Heart left ventricle (tissue), 16 donors: ENCODE measurements at regions not wholly inside any gene's neighbourhood (a gene's known extent, or its start where the extent isn't known, plus 50 kb on each side); places are given as distances from the start of the nearest gene placed in this dataset.
A peak's percentile ranks its signal among the peaks of the same experiment; 100 is the strongest.

ENCODE experiments used
- ATAC-seq, 4 donors: fragments of 200-7000 bp; cut with Tn5 transposase; one replicate each; pipeline ENCODE4 v1.9.1; 2020 to 2022; ENCODE audit warnings: moderate library complexity in 4 of 4, mild to moderate bottlenecking in 3 of 4, moderate number of reproducible peaks in 1 of 4
- DNase-seq, 5 donors: peaks; one replicate each; pipeline ENCODE4 v3.0.0-alpha.2; 2020
- H3K27ac ChIP-seq, 12 donors: fragments of 200-600 bp; sonication (generic) in 4 of 12; one replicate each; pipeline versions ENCODE4 v1.5.0 to v1.8.0; 2016 to 2022; ENCODE audit warnings: mild to moderate bottlenecking in 2 of 12
- H3K27me3 ChIP-seq, 9 donors: fragments of 200-600 bp; sonication (generic) in 2 of 9; one replicate each; pipeline versions ENCODE4 v1.5.1 to v1.8.0; 2016 to 2022; ENCODE audit warnings: mild to moderate bottlenecking in 3 of 9
- H3K36me3 ChIP-seq, 9 donors: fragments of 200-600 bp; sonication (generic) in 2 of 9; one replicate each; pipeline versions ENCODE4 v1.5.0 to v1.8.0; 2018 to 2022; ENCODE audit warnings: mild to moderate bottlenecking in 2 of 9
- H3K4me1 ChIP-seq, 12 donors: fragments of 200-600 bp; sonication (generic) in 4 of 12; one replicate each; pipeline versions ENCODE4 v1.5.0 to v1.8.0; 2016 to 2022; ENCODE audit warnings: mild to moderate bottlenecking in 3 of 12
- H3K4me3 ChIP-seq, 12 donors: fragments of 200-600 bp; sonication (generic) in 4 of 12; one replicate each; pipeline versions ENCODE4 v1.5.0 to v1.8.0; 2017 to 2022; ENCODE audit warnings: mild to moderate bottlenecking in 9 of 12, moderate library complexity in 4 of 12
- H3K9me3 ChIP-seq, 12 donors: fragments of 200-600 bp; sonication (generic) in 4 of 12; one replicate each; pipeline versions ENCODE4 v1.5.0 to v1.8.0; 2016 to 2022; ENCODE audit warnings: mild to moderate bottlenecking in 1 of 12
- POLR2A ChIP-seq, 2 donors: fragments of 450-650 bp; IDR thresholded peaks; one replicate each; pipeline ENCODE4 v1.6.1; 2017; ENCODE audit warnings: antibody characterized with exemption in 2 of 2, mild to moderate bottlenecking in 2 of 2, moderate library complexity in 2 of 2
- WGBS, 4 donors: extraction: QIAGEN DNeasy Blood & Tissue Kit in 2 of 4; methylation state at CpG; one replicate each; pipeline versions ENCODE4 v1.1.5 to v1.1.7; 2013 to 2018; 5-methylcytosine and 5-hydroxymethylcytosine counted together
- intact Hi-C, 10 donors: fragments of 100-400 bp; cut with DNase I; formaldehyde crosslinking; loops; one replicate each; pipeline versions ENCODE4 v1.11.1 to v1.14.2; 2022
- TF ChIP-seq, protein P1 (sequence below), 12 donors: fragments of 200-600 bp; sonication (generic) in 4 of 12; IDR thresholded peaks; one replicate each; pipeline versions ENCODE4 v1.5.0 to v1.8.0; 2018 to 2022; ENCODE audit warnings: antibody characterized with exemption in 12 of 12, mild to moderate bottlenecking in 5 of 12
- donor health status: ischemic (EF 13 %, LVEDD 7.1; RV severe dilation, severe dysfunction).
- donor health status: healthy with polysubstance abuse.
- donor health status: DM: no; HTN: yes; CAD: no.
- donor health status: DM: no; HTN: no; CAD: no.
- donor health status: ischemic (EF 25% LVEDD 6.9; RV normal size, moderate dysfunction).
- donor health status: ischemic (EF 25% LVEDD 5.7; RV mildly dilated, moderate dysfunction).
- donor health status: healthy.
- donor health status: DM: yes; HTN: yes; CAD: no.
- donor health status: ischemic (EF 35%, LVEDD 5.7; RV mildly dilated, moderate dysfunction).
- donor health status: nonischemic (EF 11% LVEDD 7.7; RV severe dilation, severe dysfunction).
- donor health status: DM: yes; HTN: yes; CAD: no.
- donor health status: PGD.
- donor health status: ischemic (EF 29% LVEDD 5.4; RV normal size, mild dysfunction).
- donor health status: nonischemic (EF 23%, LVEDD 6.1; RV moderate dilation, normal function).

DNA sequence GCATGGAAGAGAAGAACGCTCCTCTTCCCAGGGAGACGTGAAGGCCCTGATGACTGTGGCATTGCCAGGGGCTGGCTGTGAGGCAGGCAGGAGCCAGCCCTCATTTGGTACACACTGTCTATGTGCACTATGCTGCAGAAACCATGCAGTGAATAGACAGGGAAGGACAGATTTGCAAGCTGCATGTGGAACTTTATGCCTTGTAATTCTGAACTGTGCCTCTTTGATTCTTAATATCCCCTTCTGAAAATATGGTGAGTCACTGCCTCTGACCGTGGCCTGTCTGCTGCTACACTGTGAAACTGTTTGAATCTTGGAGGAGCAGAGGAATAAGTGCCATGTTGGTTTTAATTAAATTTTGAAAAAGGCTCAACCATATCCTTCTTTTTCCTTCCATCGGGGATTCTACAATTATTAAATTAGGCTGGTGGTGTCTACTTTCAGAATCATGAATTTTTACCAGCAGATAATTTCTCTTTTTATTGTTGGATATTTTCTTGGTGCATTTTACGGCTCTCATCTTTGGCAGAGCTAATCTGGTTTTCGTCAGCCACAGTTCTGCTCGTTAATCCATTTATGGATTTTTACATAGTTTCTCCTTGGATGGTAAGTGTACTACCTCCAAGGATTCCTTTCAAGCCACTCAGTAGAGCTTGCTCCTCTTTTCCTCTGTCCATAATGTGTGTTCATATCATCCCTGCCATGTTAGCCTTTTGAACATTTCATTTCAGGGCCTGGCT is 301.0 kb upstream of the SLC35B3 start:
- no peak for ATAC-seq
- Histone ChIP-seq H3K4me1 (no peaks in the 10 kb centered on the region), H3K27ac (peak overlapping the region in 1 of 12 donors; percentile 50), H3K4me3 (no peak overlapping the region), H3K27me3 (no peaks in the 10 kb centered on the region), H3K9me3 (peaks cover 0 to 12% (median 0%) of the 10 kb centered on the region in 12 donors), H3K36me3 (no peaks in the 10 kb centered on the region)
- TF ChIP-seq, protein P1, sequence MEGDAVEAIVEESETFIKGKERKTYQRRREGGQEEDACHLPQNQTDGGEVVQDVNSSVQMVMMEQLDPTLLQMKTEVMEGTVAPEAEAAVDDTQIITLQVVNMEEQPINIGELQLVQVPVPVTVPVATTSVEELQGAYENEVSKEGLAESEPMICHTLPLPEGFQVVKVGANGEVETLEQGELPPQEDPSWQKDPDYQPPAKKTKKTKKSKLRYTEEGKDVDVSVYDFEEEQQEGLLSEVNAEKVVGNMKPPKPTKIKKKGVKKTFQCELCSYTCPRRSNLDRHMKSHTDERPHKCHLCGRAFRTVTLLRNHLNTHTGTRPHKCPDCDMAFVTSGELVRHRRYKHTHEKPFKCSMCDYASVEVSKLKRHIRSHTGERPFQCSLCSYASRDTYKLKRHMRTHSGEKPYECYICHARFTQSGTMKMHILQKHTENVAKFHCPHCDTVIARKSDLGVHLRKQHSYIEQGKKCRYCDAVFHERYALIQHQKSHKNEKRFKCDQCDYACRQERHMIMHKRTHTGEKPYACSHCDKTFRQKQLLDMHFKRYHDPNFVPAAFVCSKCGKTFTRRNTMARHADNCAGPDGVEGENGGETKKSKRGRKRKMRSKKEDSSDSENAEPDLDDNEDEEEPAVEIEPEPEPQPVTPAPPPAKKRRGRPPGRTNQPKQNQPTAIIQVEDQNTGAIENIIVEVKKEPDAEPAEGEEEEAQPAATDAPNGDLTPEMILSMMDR (IDR thresholded peaks at IDR 0.05) = no peak
- TF ChIP-seq POLR2A (IDR thresholded peaks at IDR 0.05) = no peak
- 67 to 77% (median 69%) methylated on average over 7 of the region's 7 CpGs for WGBS, 4 donors
- no peak for DNase-seq
- intact Hi-C loops = no loop called here

DNA sequence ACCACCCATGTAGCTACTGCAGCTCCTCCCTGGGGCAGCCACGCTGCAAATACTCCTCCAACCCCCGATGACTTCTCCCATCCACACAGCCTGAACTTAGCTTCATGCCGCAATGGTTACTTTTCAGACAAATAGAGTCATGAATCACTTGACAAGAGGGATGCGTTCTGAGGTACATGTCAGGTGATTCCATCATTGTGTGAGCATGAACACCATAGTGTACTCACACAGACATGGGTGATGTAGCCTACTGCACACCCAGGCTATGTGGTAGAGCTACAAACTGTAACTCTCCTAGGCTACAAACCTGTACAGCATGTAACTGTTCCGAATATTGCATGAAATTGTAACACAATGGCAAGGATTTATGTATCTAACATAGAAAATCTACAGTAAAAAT is 298.5 kb upstream of the SLC35B3 start:
- Histone ChIP-seq H3K4me3 (no peak overlapping the region), H3K27me3 (no peaks in the 10 kb centered on the region), H3K9me3 (peaks cover 0 to 4% (median 0%) of the 10 kb centered on the region in 12 donors), H3K27ac (no peak overlapping the region), H3K4me1 (no peaks in the 10 kb centered on the region), H3K36me3 (no peaks in the 10 kb centered on the region)
- TF ChIP-seq POLR2A (IDR thresholded peaks at IDR 0.05) = no peak
- TF ChIP-seq, protein P1 (IDR thresholded peaks at IDR 0.05) = no peak
- intact Hi-C loops = no loop called here
- ATAC-seq (no peak), DNase-seq (no peak)
- 86 to 90% (median 89%) methylated on average over 5 of the region's 5 CpGs for WGBS, 4 donors

DNA sequence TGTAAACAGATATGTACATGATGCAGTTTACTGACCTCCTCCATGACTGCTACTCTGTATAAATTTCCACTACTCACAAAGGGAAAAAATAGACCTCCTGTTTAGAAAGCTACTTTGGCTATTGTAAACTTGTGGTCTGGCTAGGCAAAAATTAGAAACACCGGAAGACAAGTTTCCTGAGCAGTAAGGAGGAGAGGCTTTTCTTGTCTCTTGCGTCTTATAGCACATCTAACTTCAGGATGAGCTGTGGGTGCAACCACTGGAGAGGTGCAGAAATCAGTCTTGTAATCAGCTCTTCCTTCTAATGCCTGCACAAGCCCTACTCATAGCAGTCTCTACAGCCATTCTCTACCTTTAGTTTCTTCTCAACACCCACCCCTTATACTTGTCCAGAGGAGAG is 296.5 kb upstream of the SLC35B3 start:
- H3K36me3 ChIP-seq = no peaks in the 10 kb centered on the region
- no peak overlapping the region for H3K27ac ChIP-seq
- no peak for DNase-seq
- intact Hi-C loops = no loop called here
- H3K9me3 ChIP-seq = no peaks in the 10 kb centered on the region
- TF ChIP-seq, protein P1 (IDR thresholded peaks at IDR 0.05) = no peak
- no peak for TF ChIP-seq POLR2A (IDR thresholded peaks at IDR 0.05)
- H3K4me1 ChIP-seq = no peaks in the 10 kb centered on the region
- no peaks in the 10 kb centered on the region for H3K27me3 ChIP-seq
- WGBS, 4 donors = 59 to 80% (median 73%) methylated on average over 2 of the region's 2 CpGs
- no peak overlapping the region for H3K4me3 ChIP-seq
- ATAC-seq = no peak

DNA sequence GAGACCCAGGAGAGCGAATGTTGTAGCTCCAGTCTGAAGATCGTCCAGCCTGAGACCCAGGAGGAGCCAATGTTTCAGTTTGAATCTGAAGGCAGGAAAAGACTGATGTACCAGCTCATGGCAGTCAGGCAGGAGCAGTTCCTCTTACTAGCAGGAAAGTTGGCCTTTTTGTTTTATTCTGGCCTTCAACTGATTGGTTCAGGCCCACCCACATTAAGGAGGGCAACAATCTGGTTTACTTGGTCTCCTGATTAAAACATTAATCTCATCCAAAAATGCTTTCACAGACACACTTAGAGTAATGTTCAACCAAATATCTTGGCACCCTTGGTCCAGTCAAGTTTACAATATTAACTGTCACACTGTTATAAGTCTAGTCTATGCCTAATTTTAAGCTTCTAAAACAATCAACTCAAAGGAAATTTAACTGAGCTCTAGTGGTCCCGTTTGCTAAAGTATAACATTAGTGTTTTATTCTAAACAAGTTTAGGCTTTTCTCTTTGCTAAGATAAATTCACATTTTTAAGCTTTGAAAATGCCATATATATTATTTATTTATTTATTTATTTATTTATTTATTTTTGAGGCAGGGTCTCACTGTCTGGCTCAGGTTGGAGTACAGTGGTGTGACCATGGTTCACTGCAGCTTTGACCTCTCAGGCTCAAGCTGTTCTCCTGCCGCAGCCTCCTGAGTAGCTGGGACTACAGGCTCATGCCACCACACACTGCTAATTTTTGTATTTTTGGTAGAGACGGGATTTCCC is 275.5 kb upstream of the SLC35B3 start:
- 75 to 91% (median 82%) methylated on average over 5 of the region's 5 CpGs for WGBS, 4 donors
- Histone ChIP-seq H3K27me3 (no peaks in the 10 kb centered on the region), H3K36me3 (no peaks in the 10 kb centered on the region), H3K27ac (no peak overlapping the region), H3K4me3 (no peak overlapping the region), H3K9me3 (no peaks in the 10 kb centered on the region), H3K4me1 (no peaks in the 10 kb centered on the region)
- intact Hi-C loops = no loop called here
- no peak for ATAC-seq
- no peak for TF ChIP-seq POLR2A (IDR thresholded peaks at IDR 0.05)
- TF ChIP-seq, protein P1 (IDR thresholded peaks at IDR 0.05) = no peak
- no peak for DNase-seq
